ENCODE measurements at regions not wholly inside any gene's neighbourhood (a gene's known extent, or its start where the extent isn't known, plus 50 kb on each side); places are given as distances from the start of the nearest gene placed in this dataset.

- TF ChIP-seq CTCF (IDR thresholded peaks at IDR 0.05; ENCODE audit: poor library complexity) = no peak
- TF ChIP-seq EZH2 (IDR thresholded peaks at IDR 0.05; ENCODE audit: borderline replicate concordance) = no peak
- TF ChIP-seq EZH2phosphoT487 (IDR thresholded peaks at IDR 0.05; ENCODE audit: low read depth, severe bottlenecking, unreplicated experiment) = no peak
Measured at GRCh38 chr10:120966657-120967045, 115.5 kb downstream of the WDR11 start.
